SK-N-SH treated with all-trans-retinoic acid at 6 μM for 48 hours (cell line): ENCODE measurements at regions not wholly inside any gene's neighbourhood (a gene's known extent, or its start where the extent isn't known, plus 50 kb on each side); places are given as distances from the start of the nearest gene placed in this dataset.
"Not testable (repeated sequence)": the region's sequence is repeated elsewhere in the genome, so short reads cannot be mapped to it uniquely, and the experiment has no call there.

ENCODE experiments used
- ATAC-seq: fragments of 200-7000 bp; cut with Tn5 transposase; 3 replicates; pipeline ENCODE4 v1.9.1; 2020; ENCODE audit warnings: mild to moderate bottlenecking, moderate library complexity
- ARNTL ChIP-seq: fragments of 450-650 bp; formaldehyde crosslinking; IDR thresholded peaks from 2 replicates; pipeline ENCODE4 v1.5.0; 2020; ENCODE audit warnings: low read depth, mild to moderate bottlenecking, moderate library complexity, borderline replicate concordance
- BACH2 ChIP-seq: fragments of 250-450 bp; sonication (Bioruptor Pico); IDR thresholded peaks from 2 replicates; pipeline ENCODE4 v1.9.0; 2021; ENCODE audit warnings: mild to moderate bottlenecking, borderline replicate concordance
- CSRNP3 ChIP-seq: fragments of 250-450 bp; sonication (Bioruptor Pico); IDR thresholded peaks from 2 replicates; pipeline ENCODE4 v1.5.1; 2021; ENCODE audit warnings: mild to moderate bottlenecking, moderate library complexity
- ESRRG ChIP-seq: fragments of 250-450 bp; sonication (Bioruptor Pico); IDR thresholded peaks from 2 replicates; pipeline ENCODE4 v1.6.1; 2021; ENCODE audit warnings: mild to moderate bottlenecking
- ISL1 ChIP-seq: fragments of 250-450 bp; sonication (Bioruptor Pico); IDR thresholded peaks from 2 replicates; pipeline ENCODE4 v2.1.2; 2022; ENCODE audit warnings: mild to moderate bottlenecking, moderate library complexity
- OSR1 ChIP-seq: fragments of 250-450 bp; sonication (Bioruptor Pico); IDR thresholded peaks from 2 replicates; pipeline ENCODE4 v1.8.0; 2022; ENCODE audit warnings: moderate library complexity, mild to moderate bottlenecking, inconsistent platforms
- PATZ1 ChIP-seq: fragments of 250-450 bp; sonication (Bioruptor Pico); IDR thresholded peaks from 2 replicates; pipeline ENCODE4 v1.8.0; 2020; ENCODE audit warnings: mild to moderate bottlenecking, moderate library complexity, borderline replicate concordance
- POU6F1 ChIP-seq: fragments of 250-450 bp; sonication (Bioruptor Pico); IDR thresholded peaks from 2 replicates; pipeline ENCODE4 v1.8.0; 2021; ENCODE audit warnings: low read depth, mild to moderate bottlenecking, moderate library complexity, borderline replicate concordance
- PPARA ChIP-seq: fragments of 250-450 bp; sonication (Bioruptor Pico); IDR thresholded peaks from 2 replicates; pipeline ENCODE4 v1.5.0; 2020; ENCODE audit warnings: mild to moderate bottlenecking, borderline replicate concordance
- SNAI2 ChIP-seq: fragments of 250-450 bp; sonication (Bioruptor Pico); IDR thresholded peaks from 2 replicates; pipeline ENCODE4 v1.5.0; 2020; ENCODE audit warnings: mild to moderate bottlenecking, moderate library complexity
- TCF4 ChIP-seq: fragments of 250-450 bp; sonication (Bioruptor Pico); IDR thresholded peaks from 2 replicates; pipeline ENCODE4 v1.8.0; 2021; ENCODE audit warnings: mild to moderate bottlenecking, moderate library complexity, borderline replicate concordance
- TOX ChIP-seq: fragments of 250-450 bp; sonication (Bioruptor Pico); IDR thresholded peaks from 2 replicates; pipeline ENCODE4 v1.8.0; 2021; ENCODE audit warnings: mild to moderate bottlenecking, moderate library complexity, borderline replicate concordance
- TSHZ2 ChIP-seq: fragments of 250-450 bp; sonication (Bioruptor Pico); IDR thresholded peaks from 2 replicates; pipeline ENCODE4 v1.5.0; 2020; ENCODE audit warnings: mild to moderate bottlenecking, moderate library complexity
- ZFP3 ChIP-seq: fragments of 250-450 bp; sonication (Bioruptor Pico); IDR thresholded peaks from 2 replicates; pipeline ENCODE4 v1.5.0; 2020; ENCODE audit warnings: mild to moderate bottlenecking, moderate library complexity
- ZFP30 ChIP-seq: fragments of 450-650 bp; formaldehyde crosslinking; IDR thresholded peaks from 2 replicates; pipeline ENCODE4 v1.5.0; 2022; ENCODE audit warnings: mild to moderate bottlenecking, moderate library complexity
- ZNF70 ChIP-seq: fragments of 450-650 bp; formaldehyde crosslinking; IDR thresholded peaks from 2 replicates; pipeline ENCODE4 v1.5.0; 2020; ENCODE audit warnings: mild to moderate bottlenecking, moderate library complexity

GRCh38 chr13:48819899-48820298 is 155.8 kb upstream of the FNDC3A start:
- no peak for ATAC-seq
- no peak for TF ChIP-seq OSR1
- TF ChIP-seq ARNTL (CRISPR knock-in tag), result no peak
- TF ChIP-seq ESRRG (CRISPR knock-in tag), result no peak
- no peak for TF ChIP-seq POU6F1 (CRISPR knock-in tag)
- TF ChIP-seq SNAI2 (CRISPR knock-in tag), result no peak
- TF ChIP-seq TSHZ2 (CRISPR knock-in tag), result no peak
- TF ChIP-seq BACH2 (CRISPR knock-in tag), result no peak
- TF ChIP-seq ZNF70 (CRISPR knock-in tag), result no peak
- TF ChIP-seq ZFP30 (CRISPR knock-in tag), result no peak
- TF ChIP-seq TCF4 (CRISPR knock-in tag), result no peak
- TF ChIP-seq CSRNP3 (CRISPR knock-in tag), result no peak
- no peak for TF ChIP-seq ZFP3
- TF ChIP-seq, all 23 proteins: peak for 0

- not testable (repeated sequence) for ATAC-seq
Measured at GRCh38 chr13:48823526-48823925, 152.2 kb upstream of the FNDC3A start.

GRCh38 chr13:48826039-48826438 is 149.7 kb upstream of the FNDC3A start:
- TF ChIP-seq TSHZ2 (CRISPR knock-in tag) (no peak), ISL1 (CRISPR knock-in tag) (no peak)
- no peak for ATAC-seq

DNA sequence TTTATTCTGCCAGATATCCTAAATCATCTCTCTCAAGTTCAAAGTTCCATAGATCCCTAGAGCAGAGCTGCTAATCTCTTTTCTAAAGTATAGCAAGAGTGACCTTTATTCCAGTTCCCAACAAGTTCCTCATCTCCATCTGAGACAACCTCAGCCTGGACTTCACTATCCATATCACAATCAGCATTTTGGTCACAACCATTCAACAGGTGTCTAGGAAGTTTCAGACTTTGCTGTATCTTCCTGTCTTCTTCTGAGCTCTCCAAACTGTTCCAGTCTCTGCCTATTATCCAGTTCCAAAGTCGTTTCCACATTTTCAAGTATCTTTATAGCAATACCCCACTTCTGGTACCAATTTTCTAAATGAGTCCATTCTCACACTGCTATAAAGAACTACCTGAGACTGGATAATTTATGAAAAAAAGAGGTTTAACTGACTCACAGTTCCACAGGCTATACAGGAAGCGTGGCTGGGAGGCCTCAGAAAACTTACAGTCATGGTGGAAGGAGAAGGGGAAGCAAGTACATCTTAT is 148.7 kb upstream of the FNDC3A start:
- not testable (repeated sequence) for ATAC-seq

GRCh38 chr13:48827709-48828108 is 148.0 kb upstream of the FNDC3A start:
- ATAC-seq, result no peak
- TF ChIP-seq TOX (CRISPR knock-in tag) (no peak), ARNTL (CRISPR knock-in tag) (no peak), PPARA (no peak), PATZ1 (CRISPR knock-in tag) (no peak)
